HG03571 (cell line): ENCODE measurements at regions not wholly inside any gene's neighbourhood (a gene's known extent, or its start where the extent isn't known, plus 50 kb on each side); places are given as distances from the start of the nearest gene placed in this dataset.
"Not testable (repeated sequence)": the region's sequence is repeated elsewhere in the genome, so short reads cannot be mapped to it uniquely, and the experiment has no call there.

Experiments used
- ATAC-seq: cut with Tn5 transposase; IDR thresholded peaks from one replicate; pipeline ENCODE4 v1.9.1; 2021; ENCODE audit not compliant: unreplicated experiment

GRCh38 chr12:97616946-97617345 is 154.3 kb downstream of the RMST start:
- ATAC-seq = no peak

GRCh38 chr12:97628962-97629361 is 166.4 kb downstream of the RMST start:
- no peak for ATAC-seq

- no peak for ATAC-seq
These were observed 166.8 kb downstream of the RMST start for GRCh38 chr12:97629382-97629781.

GRCh38 chr12:97630356-97630755 is 167.8 kb downstream of the RMST start:
- no peak for ATAC-seq

GRCh38 chr12:97630875-97631274 is 168.3 kb downstream of the RMST start:
- no peak for ATAC-seq

- no peak for ATAC-seq
These were observed 175.2 kb downstream of the RMST start for GRCh38 chr12:97637770-97638169.

- no peak for ATAC-seq
These were observed 176.1 kb downstream of the RMST start for GRCh38 chr12:97638739-97639138.

GRCh38 chr12:97639702-97640101 is 177.1 kb downstream of the RMST start:
- ATAC-seq = no peak

GRCh38 chr12:97640826-97641225 is 178.2 kb downstream of the RMST start:
- ATAC-seq = no peak

- no peak for ATAC-seq
These were observed 180.3 kb downstream of the RMST start for GRCh38 chr12:97642911-97643310.

GRCh38 chr12:97643924-97644323 is 181.3 kb downstream of the RMST start:
- no peak for ATAC-seq

GRCh38 chr12:97645726-97646125 is 183.1 kb downstream of the RMST start:
- no peak for ATAC-seq

- ATAC-seq = no peak
These were observed 184.5 kb downstream of the RMST start for GRCh38 chr12:97647142-97647541.

GRCh38 chr12:97650242-97650641 is 187.6 kb downstream of the RMST start:
- ATAC-seq = no peak

- ATAC-seq = not testable (repeated sequence)
These were observed 193.9 kb downstream of the RMST start for GRCh38 chr12:97656548-97656947.

GRCh38 chr12:97659117-97659880 is 196.7 kb downstream of the RMST start:
- ATAC-seq = no peak

GRCh38 chr12:97666263-97666662 is 203.7 kb downstream of the RMST start:
- no peak for ATAC-seq

GRCh38 chr12:97672870-97673269 is 210.3 kb downstream of the RMST start:
- no peak for ATAC-seq

GRCh38 chr12:97680751-97681150 is 218.1 kb downstream of the RMST start:
- ATAC-seq = no peak

- ATAC-seq = no peak
These were observed 219.3 kb downstream of the RMST start for GRCh38 chr12:97681612-97682504.

- no peak for ATAC-seq
These were observed 222.8 kb downstream of the RMST start for GRCh38 chr12:97685360-97685759.

- ATAC-seq = no peak
These were observed 239.3 kb downstream of the RMST start for GRCh38 chr12:97701901-97702300.
